OCI-LY7 (cell line): ENCODE measurements at regions not wholly inside any gene's neighbourhood (a gene's known extent, or its start where the extent isn't known, plus 50 kb on each side); places are given as distances from the start of the nearest gene placed in this dataset.

Experiments
- BruUV-seq: library from RNA; stranded (reverse); fragments of 400-500 nt; replicated peaks from 2 replicates; lab custom pipeline; 2021; lab: Mats Ljungman, UMichigan
- CTCF ChIA-PET: fragments of 300-600 bp; sonication (Branson Sonifier 250); formaldehyde crosslinking; loops from one replicate; lab custom pipeline; 2022; ENCODE audit warnings: antibody characterized with exemption; ENCODE audit not compliant: unreplicated experiment; lab: Charles Lee
- POLR2A ChIA-PET: fragments of 300-600 bp; sonication (Branson Sonifier 250); formaldehyde crosslinking; loops from one replicate; lab custom pipeline; 2022; ENCODE audit warnings: antibody characterized with exemption; lab: Charles Lee
- DNase-seq: peaks from one replicate; pipeline ENCODE4 v3.0.0-alpha.2; 2015; ENCODE audit warnings: low spot score
- H2AFZ ChIP-seq: fragments of 200-600 bp; sonication (generic), shearing (Covaris generic); 2 replicates; pipeline ENCODE4 v1.6.1; 2014; ENCODE audit warnings: mild to moderate bottlenecking, antibody characterized with exemption, low read length, moderate library complexity
- H3K27ac ChIP-seq: fragments of 200-600 bp; sonication (generic); 2 replicates; pipeline ENCODE4 v1.5.1; 2014; ENCODE audit warnings: mixed run types, low read depth, mild to moderate bottlenecking, moderate library complexity, low read length, inconsistent platforms; ENCODE audit not compliant: poor library complexity, severe bottlenecking
- H3K36me3 ChIP-seq: fragments of 200-600 bp; sonication (generic); 2 replicates; pipeline ENCODE4 v1.6.1; 2014; ENCODE audit warnings: mild to moderate bottlenecking, antibody characterized with exemption, low read length, moderate library complexity, mixed read lengths; ENCODE audit not compliant: insufficient read depth
- H3K4me1 ChIP-seq: fragments of 200-600 bp; sonication (generic); 2 replicates; pipeline ENCODE4 v1.5.1; 2014; ENCODE audit warnings: mild to moderate bottlenecking, low read length; ENCODE audit not compliant: insufficient read depth, poor library complexity, severe bottlenecking
- H3K4me2 ChIP-seq: fragments of 200-600 bp; sonication (generic); 2 replicates; pipeline ENCODE4 v1.6.1; 2014; ENCODE audit warnings: mild to moderate bottlenecking, low read length
- H3K4me3 ChIP-seq: fragments of 200-600 bp; sonication (generic); 2 replicates; pipeline ENCODE4 v1.5.1; 2014; ENCODE audit warnings: mild to moderate bottlenecking, low read depth, low read length; ENCODE audit not compliant: poor library complexity, severe bottlenecking
- H3K79me2 ChIP-seq: fragments of 200-600 bp; sonication (generic); 2 replicates; pipeline ENCODE4 v1.6.1; 2016; ENCODE audit warnings: low read depth, mild to moderate bottlenecking, low read length, moderate library complexity, mixed read lengths; ENCODE audit not compliant: insufficient read depth
- H3K9me2 ChIP-seq: fragments of 200-600 bp; sonication (generic); 2 replicates; pipeline ENCODE4 v1.6.1; 2016; ENCODE audit warnings: mild to moderate bottlenecking, low read length, mixed read lengths; ENCODE audit not compliant: insufficient read depth
- H3K9me3 ChIP-seq: fragments of 200-600 bp; sonication (generic); 2 replicates; pipeline ENCODE4 v1.6.1; 2014; ENCODE audit warnings: mild to moderate bottlenecking, mixed run types, low read length, mixed read lengths
- H4K20me1 ChIP-seq: fragments of 200-600 bp; sonication (generic); 2 replicates; pipeline ENCODE4 v1.6.1; 2014; ENCODE audit warnings: mild to moderate bottlenecking, antibody characterized with exemption, low read length, moderate library complexity, mixed read lengths; ENCODE audit not compliant: insufficient read depth
- CTCF ChIP-seq: fragments of 200-600 bp; sonication (generic); conservative IDR thresholded peaks from 2 replicates; pipeline ENCODE4 v1.5.1; 2014; ENCODE audit warnings: mild to moderate bottlenecking, antibody characterized with exemption, low read length, moderate library complexity, mixed read lengths
- EZH2phosphoT487 ChIP-seq: fragments of 200-600 bp; sonication (generic); IDR thresholded peaks from 2 replicates; pipeline ENCODE4 v1.6.1; 2018; ENCODE audit warnings: low read depth, borderline replicate concordance, mild to moderate bottlenecking, mixed run types, antibody characterized with exemption, low read length, moderate library complexity, mixed read lengths
- intact Hi-C: fragments of 100-400 bp; cut with micrococcal nuclease; formaldehyde crosslinking; loops from one replicate; pipeline ENCODE4 v1.10.0; 2022; ENCODE audit not compliant: unreplicated experiment

GRCh38 chr20:22512911-22513489 lies 71.4 kb downstream of the FOXA2 start:
- no peaks in the 10 kb centered on the region for H4K20me1 ChIP-seq
- H3K36me3 ChIP-seq, result no peaks in the 10 kb centered on the region
- BruUV-seq, result no TSS peak
- H3K4me1 ChIP-seq, result no peaks in the 10 kb centered on the region
- TF ChIP-seq EZH2phosphoT487 (no peak), CTCF (no peak)
- no peak for DNase-seq
- H2AFZ ChIP-seq, result no peak overlapping the region
- ChIA-PET POLR2A (interaction anchor here (1.0 kb wide), 1 partner anchor 13 kb away, joined by 3 read pairs; no protein-coding TSS in a partner anchor), CTCF (no interaction called here)
- intact Hi-C loops, result no loop called here
- no peaks in the 10 kb centered on the region for H3K9me2 ChIP-seq
- no peak overlapping the region for H3K27ac ChIP-seq
- no peaks in the 10 kb centered on the region for H3K9me3 ChIP-seq
- H3K79me2 ChIP-seq, result no peaks in the 10 kb centered on the region
- H3K4me3 ChIP-seq, result no peak overlapping the region
- H3K4me2 ChIP-seq, result no peak overlapping the region

GRCh38 chr20:22511943-22512910 lies 72.1 kb downstream of the FOXA2 start:
- Histone ChIP-seq H3K79me2 (no peaks in the 10 kb centered on the region), H2AFZ (no peak overlapping the region), H3K4me2 (no peak overlapping the region), H3K9me2 (no peaks in the 10 kb centered on the region), H3K4me3 (no peak overlapping the region), H3K9me3 (no peaks in the 10 kb centered on the region), H3K36me3 (no peaks in the 10 kb centered on the region), H4K20me1 (no peaks in the 10 kb centered on the region), H3K27ac (no peak overlapping the region), H3K4me1 (no peaks in the 10 kb centered on the region)
- intact Hi-C loops, result no loop called here
- ChIA-PET CTCF (no interaction called here), POLR2A (interaction anchor here (1.0 kb wide), 1 partner anchor 12 kb away, joined by 3 read pairs; no protein-coding TSS in a partner anchor)
- no peak for DNase-seq
- TF ChIP-seq CTCF (no peak), EZH2phosphoT487 (no peak)
- BruUV-seq, result no TSS peak

GRCh38 chr20:22509843-22510147 lies 74.6 kb downstream of the FOXA2 start:
- BruUV-seq, result no TSS peak
- Histone ChIP-seq H3K79me2 (no peaks in the 10 kb centered on the region), H2AFZ (no peak overlapping the region), H3K4me3 (no peak overlapping the region), H4K20me1 (no peaks in the 10 kb centered on the region), H3K4me1 (no peaks in the 10 kb centered on the region), H3K36me3 (no peaks in the 10 kb centered on the region), H3K9me2 (no peaks in the 10 kb centered on the region), H3K4me2 (no peak overlapping the region), H3K9me3 (no peaks in the 10 kb centered on the region), H3K27ac (no peak overlapping the region)
- DNase-seq, result no peak
- CTCF ChIA-PET, result no interaction called here
- POLR2A ChIA-PET, result no interaction called here
- no peak for TF ChIP-seq EZH2phosphoT487
- TF ChIP-seq CTCF, result no peak
- intact Hi-C loops, result no loop called here
